ENCODE measurements at regions not wholly inside any gene's neighbourhood (a gene's known extent, or its start where the extent isn't known, plus 50 kb on each side); places are given as distances from the start of the nearest gene placed in this dataset.

DNA sequence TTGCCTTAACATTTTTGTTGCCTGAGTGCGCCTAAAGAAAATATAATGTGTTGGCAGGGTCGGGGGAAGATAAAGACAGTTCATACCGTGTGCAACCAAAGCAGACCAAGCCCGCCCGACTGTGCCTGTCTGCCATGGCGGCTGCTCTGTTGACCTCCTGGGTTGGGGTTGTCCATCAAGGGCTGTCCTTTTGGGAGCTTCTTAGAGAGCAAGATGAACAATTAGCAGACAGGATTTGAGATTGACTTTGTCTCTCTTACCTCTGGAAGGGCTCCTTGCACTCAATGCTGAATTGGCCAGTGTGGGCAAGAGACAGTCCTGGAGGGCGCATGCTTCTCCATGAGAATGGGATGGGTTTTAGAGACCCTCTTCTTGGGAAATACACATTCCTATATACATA, 319.6 kb downstream of the GLRX3 start:
- Histone ChIP-seq H3K9me3 (ENCODE audit: insufficient read depth, low read depth, low read length) (peaks cover 20% of the 10 kb centered on the region; the same call in 1 of the 2 replicates), H3F3A (ENCODE audit: low read depth) (no peaks in the 10 kb centered on the region), H3K9me2 (replicated peaks; ENCODE audit: low read depth, low read length) (no peaks in the 10 kb centered on the region), H3K4me1 (ENCODE audit: insufficient read depth, low read length, poor library complexity, severe bottlenecking) (no peaks in the 10 kb centered on the region), H2AFZ (ENCODE audit: low read length) (no peak overlapping the region), H3K27me3 (ENCODE audit: insufficient read depth, low read length, poor library complexity, severe bottlenecking) (no peaks in the 10 kb centered on the region), H3K9ac (ENCODE audit: low read depth, low read length, poor library complexity, severe bottlenecking) (no peak overlapping the region), H3K4me3 (ENCODE audit: low read length, poor library complexity, severe bottlenecking) (no peak overlapping the region), H3K4me2 (ENCODE audit: low read depth, low read length, poor library complexity, severe bottlenecking) (no peak overlapping the region), H4K20me1 (ENCODE audit: insufficient read depth, low read length, poor library complexity, severe bottlenecking) (no peaks in the 10 kb centered on the region), H3K36me3 (ENCODE audit: insufficient read depth, low read length) (no peaks in the 10 kb centered on the region), H3K79me2 (ENCODE audit: insufficient read depth, low read length) (no peaks in the 10 kb centered on the region)
- TF ChIP-seq, protein P1, sequence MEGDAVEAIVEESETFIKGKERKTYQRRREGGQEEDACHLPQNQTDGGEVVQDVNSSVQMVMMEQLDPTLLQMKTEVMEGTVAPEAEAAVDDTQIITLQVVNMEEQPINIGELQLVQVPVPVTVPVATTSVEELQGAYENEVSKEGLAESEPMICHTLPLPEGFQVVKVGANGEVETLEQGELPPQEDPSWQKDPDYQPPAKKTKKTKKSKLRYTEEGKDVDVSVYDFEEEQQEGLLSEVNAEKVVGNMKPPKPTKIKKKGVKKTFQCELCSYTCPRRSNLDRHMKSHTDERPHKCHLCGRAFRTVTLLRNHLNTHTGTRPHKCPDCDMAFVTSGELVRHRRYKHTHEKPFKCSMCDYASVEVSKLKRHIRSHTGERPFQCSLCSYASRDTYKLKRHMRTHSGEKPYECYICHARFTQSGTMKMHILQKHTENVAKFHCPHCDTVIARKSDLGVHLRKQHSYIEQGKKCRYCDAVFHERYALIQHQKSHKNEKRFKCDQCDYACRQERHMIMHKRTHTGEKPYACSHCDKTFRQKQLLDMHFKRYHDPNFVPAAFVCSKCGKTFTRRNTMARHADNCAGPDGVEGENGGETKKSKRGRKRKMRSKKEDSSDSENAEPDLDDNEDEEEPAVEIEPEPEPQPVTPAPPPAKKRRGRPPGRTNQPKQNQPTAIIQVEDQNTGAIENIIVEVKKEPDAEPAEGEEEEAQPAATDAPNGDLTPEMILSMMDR (conservative IDR thresholded peaks at IDR 0.05; ENCODE audit: low read length) = no peak
- no peak for TF ChIP-seq EZH2phosphoT487 (IDR thresholded peaks at IDR 0.05; ENCODE audit: borderline replicate concordance)

DNA sequence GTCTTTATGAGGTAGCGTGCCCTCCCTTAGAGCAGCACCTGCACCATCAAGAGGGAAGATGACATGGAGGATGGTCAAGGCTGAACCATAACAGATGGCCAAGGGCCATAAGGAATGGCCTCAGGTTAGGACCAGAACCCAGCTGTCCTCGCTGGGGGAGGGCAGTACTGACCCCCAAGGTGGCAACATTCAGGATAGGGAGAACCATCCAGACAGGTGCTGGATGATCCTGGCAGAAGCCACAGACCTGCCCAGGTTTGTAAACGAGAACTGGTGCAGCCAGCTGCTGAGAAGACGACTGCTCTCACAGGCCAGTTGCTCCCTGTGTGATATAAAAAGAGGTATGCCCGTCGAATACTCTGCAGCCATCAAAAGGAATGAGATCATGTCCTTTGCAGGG, 320.4 kb downstream of the GLRX3 start:
- Histone ChIP-seq H3K9me3 (ENCODE audit: insufficient read depth, low read depth, low read length) (peaks cover 20% of the 10 kb centered on the region; the same call in 1 of the 2 replicates), H3K4me2 (ENCODE audit: low read depth, low read length, poor library complexity, severe bottlenecking) (no peak overlapping the region), H4K20me1 (ENCODE audit: insufficient read depth, low read length, poor library complexity, severe bottlenecking) (no peaks in the 10 kb centered on the region), H3K36me3 (ENCODE audit: insufficient read depth, low read length) (no peaks in the 10 kb centered on the region), H3K79me2 (ENCODE audit: insufficient read depth, low read length) (no peaks in the 10 kb centered on the region), H3K27me3 (ENCODE audit: insufficient read depth, low read length, poor library complexity, severe bottlenecking) (no peaks in the 10 kb centered on the region), H3K9me2 (replicated peaks; ENCODE audit: low read depth, low read length) (no peaks in the 10 kb centered on the region), H3F3A (ENCODE audit: low read depth) (no peaks in the 10 kb centered on the region), H3K4me3 (ENCODE audit: low read length, poor library complexity, severe bottlenecking) (no peak overlapping the region), H3K9ac (ENCODE audit: low read depth, low read length, poor library complexity, severe bottlenecking) (no peak overlapping the region), H2AFZ (ENCODE audit: low read length) (no peak overlapping the region), H3K4me1 (ENCODE audit: insufficient read depth, low read length, poor library complexity, severe bottlenecking) (no peaks in the 10 kb centered on the region)
- TF ChIP-seq, protein P1 (conservative IDR thresholded peaks at IDR 0.05; ENCODE audit: low read length) = no peak
- no peak for TF ChIP-seq EZH2phosphoT487 (IDR thresholded peaks at IDR 0.05; ENCODE audit: borderline replicate concordance)

DNA sequence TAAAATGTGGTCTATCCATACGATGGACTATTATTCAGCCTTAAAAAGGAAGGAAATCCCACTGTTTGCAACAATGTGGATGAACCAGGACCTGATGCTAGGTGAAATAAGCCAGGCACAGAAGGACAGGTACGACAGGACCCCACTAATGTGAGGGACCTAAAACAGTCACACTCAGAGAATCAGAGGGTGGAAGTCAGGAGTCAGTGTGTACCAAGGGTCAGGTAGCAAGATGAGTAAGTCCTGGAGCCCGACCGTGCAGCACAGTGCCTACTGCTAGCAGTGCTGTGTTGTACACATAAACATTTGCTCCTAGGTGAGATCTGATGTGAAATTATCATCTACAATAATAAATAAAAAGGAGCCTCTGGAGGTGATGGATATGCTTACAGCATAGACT, 322.3 kb downstream of the GLRX3 start:
- Histone ChIP-seq H3K4me2 (ENCODE audit: low read depth, low read length, poor library complexity, severe bottlenecking) (no peak overlapping the region), H4K20me1 (ENCODE audit: insufficient read depth, low read length, poor library complexity, severe bottlenecking) (no peaks in the 10 kb centered on the region), H3K9me2 (replicated peaks; ENCODE audit: low read depth, low read length) (no peaks in the 10 kb centered on the region), H3K9ac (ENCODE audit: low read depth, low read length, poor library complexity, severe bottlenecking) (no peak overlapping the region), H3K27me3 (ENCODE audit: insufficient read depth, low read length, poor library complexity, severe bottlenecking) (no peaks in the 10 kb centered on the region), H3K4me3 (ENCODE audit: low read length, poor library complexity, severe bottlenecking) (no peak overlapping the region), H2AFZ (ENCODE audit: low read length) (no peak overlapping the region), H3K9me3 (ENCODE audit: insufficient read depth, low read depth, low read length) (peaks cover 15% of the 10 kb centered on the region; the same call in 1 of the 2 replicates), H3F3A (ENCODE audit: low read depth) (no peaks in the 10 kb centered on the region), H3K36me3 (ENCODE audit: insufficient read depth, low read length) (no peaks in the 10 kb centered on the region), H3K79me2 (ENCODE audit: insufficient read depth, low read length) (no peaks in the 10 kb centered on the region), H3K4me1 (ENCODE audit: insufficient read depth, low read length, poor library complexity, severe bottlenecking) (no peaks in the 10 kb centered on the region)
- TF ChIP-seq, protein P1 (conservative IDR thresholded peaks at IDR 0.05; ENCODE audit: low read length) = no peak
- no peak for TF ChIP-seq EZH2phosphoT487 (IDR thresholded peaks at IDR 0.05; ENCODE audit: borderline replicate concordance)
